Small intestine (tissue), 7 donors: ENCODE measurements at regions not wholly inside any gene's neighbourhood (a gene's known extent, or its start where the extent isn't known, plus 50 kb on each side); places are given as distances from the start of the nearest gene placed in this dataset.

Source experiments
- DNase-seq, 2 donors: peaks; one replicate each; pipeline versions ENCODE4 v3.0.0 to v3.0.0-alpha.2; 2013
- FAIRE-seq: peaks from 2 replicates; lab custom pipeline; 2012; peaks lifted over from hg19 to GRCh38; lab: Jason Lieb, UNC
- H3K27ac ChIP-seq, 3 donors: one replicate each; pipeline ENCODE4 v1.5.1; 2013; ENCODE audit warnings: low read length in 2 of 3, mild to moderate bottlenecking in 2 of 3, control low read depth in 1 of 3, inconsistent platforms in 1 of 3, low read depth in 1 of 3, moderate library complexity in 1 of 3
- H3K27me3 ChIP-seq, 3 donors: one replicate each; pipeline ENCODE4 v1.6.1; 2013; ENCODE audit warnings: low read length in 3 of 3, inconsistent platforms in 1 of 3; ENCODE audit not compliant: control insufficient read depth in 3 of 3, insufficient read depth in 3 of 3
- H3K36me3 ChIP-seq, 3 donors: one replicate each; pipeline ENCODE4 v1.6.1; 2013; ENCODE audit warnings: low read length in 3 of 3, inconsistent platforms in 1 of 3, low read depth in 1 of 3, mild to moderate bottlenecking in 1 of 3, moderate library complexity in 1 of 3; ENCODE audit not compliant: control insufficient read depth in 3 of 3, insufficient read depth in 2 of 3
- H3K4me1 ChIP-seq, 3 donors: one replicate each; pipeline ENCODE4 v1.6.1; 2013; ENCODE audit warnings: low read length in 2 of 3, inconsistent platforms in 1 of 3, low read depth in 1 of 3, mild to moderate bottlenecking in 1 of 3, moderate library complexity in 1 of 3; ENCODE audit not compliant: control insufficient read depth in 3 of 3, insufficient read depth in 2 of 3
- H3K4me3 ChIP-seq, 3 donors: one replicate each; pipeline ENCODE4 v1.5.1; 2013; ENCODE audit warnings: low read length in 3 of 3, control low read depth in 1 of 3, inconsistent platforms in 1 of 3, low read depth in 1 of 3, mild to moderate bottlenecking in 1 of 3, moderate library complexity in 1 of 3
- H3K9me3 ChIP-seq, 2 donors: one replicate each; pipeline ENCODE4 v1.6.1; 2013; ENCODE audit warnings: low read depth in 1 of 2, low read length in 1 of 2; ENCODE audit not compliant: control insufficient read depth in 2 of 2, insufficient read depth in 1 of 2
- WGBS, 3 donors: extraction: QIAGEN DNeasy Blood & Tissue Kit; methylation state at CpG; one replicate each; pipeline ENCODE4 v1.1.7; 2013; 5-methylcytosine and 5-hydroxymethylcytosine counted together
- donor health status: healthy with polysubstance abuse.
- donor health status: control.
- donor health status: control.
- donor health status: Bipolar disorder and iron deficiency.
- donor health status: healthy.

DNA sequence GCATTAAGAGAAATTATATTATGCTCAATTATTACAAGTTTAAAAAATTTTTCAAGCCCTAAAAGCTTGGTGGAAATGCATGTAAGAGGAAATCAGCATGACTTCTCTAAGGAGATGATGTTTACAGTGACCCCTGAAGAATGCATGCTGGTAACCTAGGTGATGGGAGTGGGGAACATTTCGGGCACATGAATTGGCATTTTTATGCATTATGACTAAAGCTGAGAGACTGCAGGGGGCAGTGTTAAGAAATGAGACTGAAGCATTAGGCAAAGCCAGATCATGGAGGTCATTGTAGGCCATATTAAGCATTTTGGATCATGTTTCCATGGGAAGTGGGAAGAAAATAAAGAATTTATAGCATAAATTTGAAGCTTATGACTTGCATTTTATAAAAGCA is 421.3 kb downstream of the FAT4 start:
- H3K4me1 ChIP-seq: no peaks in the 10 kb centered on the region
- no peaks in the 10 kb centered on the region for H3K9me3 ChIP-seq
- DNase-seq (no peak), FAIRE-seq (no peak)
- no peaks in the 10 kb centered on the region for H3K27me3 ChIP-seq
- H3K36me3 ChIP-seq: no peaks in the 10 kb centered on the region
- no peak overlapping the region for H3K27ac ChIP-seq
- H3K4me3 ChIP-seq: no peak overlapping the region
- 52 to 85% (median 70%) methylated on average over 1 of the region's 1 CpG for WGBS, 3 donors

DNA sequence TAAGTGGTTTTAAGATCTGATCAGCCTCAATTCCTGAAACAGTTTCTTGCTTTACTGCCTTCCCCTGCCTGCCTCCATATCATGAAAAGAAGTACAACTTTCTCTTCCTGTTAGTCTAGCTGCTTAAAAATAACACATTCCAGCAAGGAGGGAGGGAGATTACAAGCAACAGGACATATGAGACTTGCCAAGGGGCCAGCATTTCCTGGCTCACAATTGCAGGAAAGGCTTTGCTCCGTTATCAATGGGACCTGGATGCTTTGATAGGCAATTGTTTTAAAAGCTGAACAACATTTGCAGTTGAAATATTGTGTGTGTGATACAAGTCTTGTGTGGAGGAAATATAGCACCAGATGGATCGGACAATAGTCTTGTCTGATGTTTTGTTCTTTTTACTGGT is 425.0 kb downstream of the FAT4 start:
- Histone ChIP-seq H3K9me3 (peaks cover 1 to 7% of the 10 kb centered on the region in 2 donors), H3K36me3 (no peaks in the 10 kb centered on the region), H3K4me3 (no peak overlapping the region), H3K27ac (no peak overlapping the region), H3K27me3 (no peaks in the 10 kb centered on the region), H3K4me1 (no peaks in the 10 kb centered on the region)
- DNase-seq: no peak
- 48 to 55% (median 54%) methylated on average over 2 of the region's 2 CpGs for WGBS, 3 donors
- no peak for FAIRE-seq

DNA sequence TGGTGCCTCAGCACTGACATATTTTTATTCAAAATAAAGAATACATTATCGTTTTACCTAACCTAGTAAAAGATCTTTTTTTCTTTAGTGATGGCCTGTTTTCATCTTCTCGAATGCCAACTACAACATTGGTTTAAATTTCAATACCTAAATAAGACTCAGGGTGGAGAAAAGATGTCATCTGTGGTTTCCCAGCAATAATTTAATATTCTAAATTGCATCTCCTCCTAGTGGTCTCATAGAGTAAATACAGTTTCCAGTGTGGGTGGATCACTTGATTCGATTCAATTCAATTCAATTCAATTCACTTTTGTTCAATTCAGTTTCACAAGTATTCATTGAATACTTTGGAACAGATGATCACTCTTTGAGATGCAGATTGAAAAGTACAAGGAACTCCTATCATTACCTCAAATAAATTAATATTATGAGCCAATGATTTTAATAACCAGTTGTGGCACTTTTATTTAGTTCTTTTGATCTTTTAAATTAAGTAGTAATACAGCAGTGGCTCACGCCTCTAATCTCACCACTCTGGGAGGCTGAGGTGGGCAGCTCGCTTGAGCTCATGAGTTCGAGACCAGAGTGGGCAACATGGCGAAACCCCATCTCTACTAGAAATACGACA is 427.2 kb downstream of the FAT4 start:
- peak in 1 of 2 donors; percentile 6 for DNase-seq
- H3K4me3 ChIP-seq: no peak overlapping the region
- WGBS, 3 donors: 57 to 73% (median 61%) methylated on average over 8 of the region's 8 CpGs
- H3K9me3 ChIP-seq: peaks cover 1 to 13% of the 10 kb centered on the region in 2 donors
- H3K27me3 ChIP-seq: no peaks in the 10 kb centered on the region
- H3K36me3 ChIP-seq: no peaks in the 10 kb centered on the region
- no peak for FAIRE-seq
- no peaks in the 10 kb centered on the region for H3K4me1 ChIP-seq
- H3K27ac ChIP-seq: no peak overlapping the region

DNA sequence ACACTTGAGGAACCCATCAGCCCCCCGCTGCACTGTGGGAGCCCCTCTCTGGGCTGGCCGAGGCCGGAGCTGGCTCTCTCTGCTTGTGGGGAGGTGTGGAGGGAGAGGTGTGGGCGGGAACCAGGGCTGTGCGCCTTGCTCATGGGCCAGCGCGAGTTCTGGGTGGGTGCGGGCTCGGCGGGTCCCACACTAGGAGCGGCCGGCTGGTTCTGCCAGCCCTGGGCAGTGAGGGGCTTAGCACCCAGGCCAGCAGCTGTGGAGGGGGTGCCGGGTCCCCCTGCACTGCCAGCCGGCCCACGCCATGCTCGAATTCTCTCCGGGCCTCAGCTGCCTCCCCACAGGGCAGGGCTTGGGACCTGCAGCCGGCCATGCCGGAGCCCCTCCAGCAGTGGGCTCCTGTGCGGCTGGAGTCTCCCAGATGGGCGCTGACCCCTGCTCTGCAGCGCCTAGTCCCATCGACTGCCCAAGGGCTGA is 430.2 kb downstream of the FAT4 start:
- Histone ChIP-seq H3K27ac (no peak overlapping the region), H3K4me1 (no peaks in the 10 kb centered on the region), H3K27me3 (no peaks in the 10 kb centered on the region), H3K4me3 (no peak overlapping the region), H3K9me3 (peaks cover 1 to 13% of the 10 kb centered on the region in 2 donors), H3K36me3 (no peaks in the 10 kb centered on the region)
- FAIRE-seq (no peak), DNase-seq (no peak)
- WGBS, 3 donors: 92 to 95% (median 95%) methylated on average over 19 to 23 of the region's 23 CpGs

DNA sequence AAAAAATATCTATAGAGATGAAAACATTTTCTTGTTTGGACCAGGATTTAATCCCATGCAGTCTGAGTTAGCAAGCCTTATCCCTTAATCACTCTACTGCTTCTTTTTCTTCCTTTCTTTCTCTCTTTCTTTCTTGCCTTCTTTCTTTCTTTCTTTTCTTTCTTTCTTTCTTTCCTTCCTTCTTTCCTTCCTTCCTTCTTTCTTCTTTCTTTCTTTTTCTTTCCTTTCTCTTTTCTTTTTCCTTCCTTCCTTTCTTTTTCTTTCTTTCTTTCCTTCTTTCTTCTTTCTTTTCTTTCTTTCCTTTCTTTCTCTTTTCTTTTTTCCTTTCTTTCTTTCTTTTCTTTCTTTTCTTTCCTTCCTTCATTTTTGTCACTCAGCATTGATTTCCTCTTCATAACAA is 434.6 kb downstream of the FAT4 start:
- no peak for FAIRE-seq
- no peak for DNase-seq
- no peaks in the 10 kb centered on the region for H3K27me3 ChIP-seq
- H3K27ac ChIP-seq: no peak overlapping the region
- H3K36me3 ChIP-seq: no peaks in the 10 kb centered on the region
- H3K9me3 ChIP-seq: peaks cover 1 to 9% of the 10 kb centered on the region in 2 donors
- no peak overlapping the region for H3K4me3 ChIP-seq
- H3K4me1 ChIP-seq: no peaks in the 10 kb centered on the region

DNA sequence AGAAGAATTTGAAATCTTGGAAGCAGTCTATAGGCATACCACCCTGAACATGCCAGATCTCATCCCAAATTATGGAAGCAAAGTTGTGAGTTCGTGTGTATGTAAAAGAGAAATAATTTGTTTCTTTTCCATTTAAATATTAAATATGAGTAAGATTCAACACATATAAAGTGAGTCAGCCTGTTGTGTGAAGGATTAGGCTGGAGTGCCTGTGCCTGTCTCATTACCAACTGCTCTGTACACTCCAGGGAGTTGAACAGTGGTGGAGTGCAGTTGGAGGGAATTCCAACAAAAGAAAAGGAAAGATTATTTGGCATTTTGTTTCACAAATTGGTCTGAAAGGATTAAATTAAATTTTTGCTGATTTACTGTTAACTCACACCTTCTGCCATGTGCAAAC is 435.6 kb downstream of the FAT4 start:
- H3K9me3 ChIP-seq: no peaks in the 10 kb centered on the region
- WGBS, 3 donors: 38 to 77% (median 64%) methylated on average over 1 of the region's 1 CpG
- H3K4me3 ChIP-seq: no peak overlapping the region
- no peaks in the 10 kb centered on the region for H3K4me1 ChIP-seq
- H3K27ac ChIP-seq: no peak overlapping the region
- no peaks in the 10 kb centered on the region for H3K36me3 ChIP-seq
- FAIRE-seq (no peak), DNase-seq (no peak)
- no peaks in the 10 kb centered on the region for H3K27me3 ChIP-seq

DNA sequence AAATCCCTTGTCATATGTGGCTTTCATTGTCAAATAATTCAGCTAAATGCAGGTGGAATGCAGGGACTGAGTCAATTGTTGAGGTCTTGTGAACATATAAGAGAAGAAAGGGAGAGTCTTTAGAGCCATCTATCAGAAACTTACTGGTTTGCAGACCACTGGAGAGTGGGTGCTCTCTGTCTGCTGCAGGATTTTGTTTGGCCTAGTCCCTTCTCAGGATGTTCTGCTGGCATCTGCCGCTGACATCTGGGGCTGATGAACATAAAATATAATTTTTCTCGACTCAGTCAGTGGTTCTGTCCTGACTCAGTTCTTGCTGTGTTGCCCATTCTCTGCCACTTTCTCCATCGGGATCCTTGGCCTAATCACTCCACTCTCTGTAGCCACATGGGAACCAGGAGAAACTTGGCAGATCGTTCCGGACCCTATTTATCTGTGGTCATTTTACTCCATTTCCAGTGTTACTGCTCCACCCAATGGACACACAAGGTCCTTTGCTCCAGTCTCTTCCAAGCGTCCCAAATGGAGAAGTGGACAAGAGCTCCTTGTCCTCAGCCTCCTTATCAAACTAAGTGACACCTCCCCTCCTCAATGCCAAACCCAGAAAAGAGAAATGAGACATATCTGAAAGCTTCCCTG is 436.2 kb downstream of the FAT4 start:
- WGBS, 3 donors: 45 to 50% (median 49%) methylated on average over 6 of the region's 6 CpGs
- FAIRE-seq: no peak

DNA sequence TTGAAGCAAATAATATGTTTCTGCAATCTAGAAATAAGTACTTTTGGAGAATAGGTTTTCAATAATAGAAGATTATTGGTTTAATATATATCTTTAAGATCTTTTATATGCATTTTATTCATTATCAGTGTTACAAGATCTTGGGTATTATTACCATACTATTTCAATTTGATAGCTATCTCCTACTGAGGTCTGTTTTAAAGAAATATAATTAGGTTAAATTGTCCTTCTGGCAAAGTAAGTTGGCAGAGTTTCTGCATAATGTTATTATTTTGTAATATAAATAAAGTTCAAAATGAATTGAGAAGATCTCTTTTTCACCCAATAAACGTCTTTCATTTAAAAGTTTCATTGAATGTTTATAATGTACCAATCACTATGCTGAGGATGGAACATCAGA is 443.7 kb downstream of the FAT4 start:
- H3K9me3 ChIP-seq: no peaks in the 10 kb centered on the region
- no peaks in the 10 kb centered on the region for H3K36me3 ChIP-seq
- H3K4me1 ChIP-seq: no peaks in the 10 kb centered on the region
- DNase-seq (no peak), FAIRE-seq (no peak)
- H3K4me3 ChIP-seq: no peak overlapping the region
- H3K27me3 ChIP-seq: no peaks in the 10 kb centered on the region
- H3K27ac ChIP-seq: no peak overlapping the region
- WGBS, 3 donors: 56 to 62% (median 58%) methylated on average over 1 of the region's 1 CpG

More for the DNA sequence above, 436.2 kb downstream of the FAT4 start:
- DNase-seq: peak in 1 of 2 donors; percentile 7
- Histone ChIP-seq H3K27ac (no peak overlapping the region), H3K27me3 (no peaks in the 10 kb centered on the region), H3K4me1 (no peaks in the 10 kb centered on the region), H3K36me3 (no peaks in the 10 kb centered on the region), H3K9me3 (no peaks in the 10 kb centered on the region), H3K4me3 (no peak overlapping the region)
